ENCODE measurements at regions not wholly inside any gene's neighbourhood (a gene's known extent, or its start where the extent isn't known, plus 50 kb on each side); places are given as distances from the start of the nearest gene placed in this dataset.
"Not testable (repeated sequence)": the region's sequence is repeated elsewhere in the genome, so short reads cannot be mapped to it uniquely, and the experiment has no call there.

GRCh38 chr3:118671192-118671591 lies 363.5 kb downstream of the IGSF11 start:
- DNase-seq, result no peak

- DNase-seq, result no peak
These were observed 359.3 kb downstream of the IGSF11 start for GRCh38 chr3:118675305-118675704.

- DNase-seq, result not testable (repeated sequence)
These were observed 356.0 kb downstream of the IGSF11 start for GRCh38 chr3:118678663-118679062.

GRCh38 chr3:118682921-118683320 lies 351.7 kb downstream of the IGSF11 start:
- DNase-seq, result no peak

GRCh38 chr3:118683636-118684035 lies 351.0 kb downstream of the IGSF11 start:
- no peak for DNase-seq

- DNase-seq, result no peak
These were observed 346.2 kb downstream of the IGSF11 start for GRCh38 chr3:118688396-118688884.

GRCh38 chr3:118692416-118692815 lies 342.2 kb downstream of the IGSF11 start:
- DNase-seq, result no peak

- no peak for DNase-seq
These were observed 329.0 kb downstream of the IGSF11 start for GRCh38 chr3:118705487-118706219.

GRCh38 chr3:118707991-118708390 lies 326.7 kb downstream of the IGSF11 start:
- no peak for DNase-seq

GRCh38 chr3:118710532-118710931 lies 324.1 kb downstream of the IGSF11 start:
- DNase-seq, result no peak

GRCh38 chr3:118713502-118714207 lies 321.0 kb downstream of the IGSF11 start:
- DNase-seq, result no peak

- DNase-seq, result no peak
These were observed 319.8 kb downstream of the IGSF11 start for GRCh38 chr3:118714800-118715199.

GRCh38 chr3:118729546-118729945 lies 305.1 kb downstream of the IGSF11 start:
- no peak for DNase-seq

- DNase-seq, result no peak
These were observed 300.0 kb downstream of the IGSF11 start for GRCh38 chr3:118734664-118735063.

- DNase-seq, result peak; percentile 32
These were observed 298.5 kb downstream of the IGSF11 start for GRCh38 chr3:118736107-118736506.

- no peak for DNase-seq
These were observed 293.8 kb downstream of the IGSF11 start for GRCh38 chr3:118740722-118741290.

- no peak for DNase-seq
These were observed 291.9 kb downstream of the IGSF11 start for GRCh38 chr3:118742760-118743159.

GRCh38 chr3:118744186-118744585 lies 290.5 kb downstream of the IGSF11 start:
- DNase-seq, result no peak

- DNase-seq, result no peak
These were observed 280.0 kb downstream of the IGSF11 start for GRCh38 chr3:118754406-118755252.

- no peak for DNase-seq
These were observed 279.3 kb downstream of the IGSF11 start for GRCh38 chr3:118755253-118755801.

- peak; percentile 46 for DNase-seq
These were observed 273.9 kb downstream of the IGSF11 start for GRCh38 chr3:118760585-118761290.

- no peak for DNase-seq
These were observed 273.4 kb downstream of the IGSF11 start for GRCh38 chr3:118761291-118761606.

Measured in NCI-H2029 (cell line).